HUDEP-2 (cell line): ENCODE measurements at regions not wholly inside any gene's neighbourhood (a gene's known extent, or its start where the extent isn't known, plus 50 kb on each side); places are given as distances from the start of the nearest gene placed in this dataset.

Experiments used
- DNase-seq, 76 experiments: peaks; one replicate each; lab custom pipeline; 2025; ENCODE audit not compliant: unreplicated experiment in 76 of 76; lab: John Stamatoyannopoulos, UW

GRCh38 chr6:44558832-44559251 lies 171.3 kb downstream of the CDC5L start:
- DNase-seq = no peak

DNA sequence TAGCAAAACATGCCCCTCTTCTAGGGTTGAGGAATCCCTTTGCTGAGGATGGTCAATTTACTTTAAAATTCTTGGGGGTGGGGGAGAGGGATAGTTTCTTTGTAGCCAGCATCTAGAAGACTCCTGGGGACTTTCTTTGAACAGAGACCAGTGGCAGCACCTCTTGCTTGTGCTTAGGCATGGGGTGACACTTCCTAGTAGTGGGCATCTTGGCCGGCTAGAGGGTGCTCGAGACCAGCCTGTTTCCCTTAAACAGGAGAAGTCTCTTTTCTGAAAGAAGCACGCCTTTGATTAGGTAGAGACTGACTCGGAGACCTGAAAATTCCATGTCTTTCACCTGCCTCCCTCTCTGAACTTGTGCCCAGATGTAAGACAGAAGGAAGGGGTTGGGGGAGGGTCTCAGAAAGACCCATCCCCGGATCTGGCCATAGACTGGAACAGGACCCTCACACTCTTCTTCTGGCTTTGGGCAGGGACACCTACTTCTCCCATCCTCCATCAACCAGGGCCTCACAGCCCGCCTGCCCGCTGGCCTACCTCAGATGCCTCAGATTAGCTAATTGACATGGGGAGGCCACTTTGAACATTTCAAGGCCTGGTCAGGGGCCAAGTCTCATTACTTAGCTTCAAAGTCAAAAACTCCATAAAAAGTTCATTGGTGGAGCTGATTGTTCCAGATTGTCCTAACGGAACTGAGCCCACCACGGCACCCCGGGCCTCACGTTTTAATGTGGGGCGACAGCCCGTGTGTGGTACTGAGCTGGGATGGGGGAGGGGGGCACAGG lies 172.2 kb downstream of the CDC5L start:
- DNase-seq = peak in 2 of 76 experiments; percentile 13 to 25

DNA sequence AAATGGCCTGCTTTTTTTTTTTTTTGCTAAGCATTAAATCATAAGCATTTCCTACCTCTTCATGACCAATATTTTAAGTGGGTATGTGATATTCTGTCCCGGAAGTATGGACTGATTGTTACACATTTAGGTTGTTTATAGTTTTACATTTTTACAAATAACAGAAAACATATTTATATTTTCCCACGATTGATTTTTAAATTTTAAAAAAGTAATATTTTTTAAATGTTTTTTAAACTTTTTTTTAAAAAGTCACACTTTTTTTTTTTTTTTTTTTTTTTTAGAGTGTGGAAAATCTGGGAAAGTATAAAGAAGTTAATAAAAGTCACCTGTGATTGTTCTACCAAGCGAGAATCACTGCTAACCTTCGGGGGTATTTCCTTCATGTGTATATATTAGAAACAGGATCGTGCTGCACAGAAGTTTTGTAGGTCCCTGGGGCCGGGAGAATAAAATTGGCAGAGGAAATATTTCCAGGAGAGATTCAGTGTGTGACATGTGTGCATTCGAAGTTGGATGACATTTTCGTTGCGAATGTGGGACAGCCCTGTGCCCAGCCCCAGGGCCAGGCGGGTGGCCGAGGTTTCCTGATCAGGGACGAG lies 173.1 kb downstream of the CDC5L start:
- DNase-seq = no peak

GRCh38 chr6:44561060-44561623 lies 173.6 kb downstream of the CDC5L start:
- no peak for DNase-seq

DNA sequence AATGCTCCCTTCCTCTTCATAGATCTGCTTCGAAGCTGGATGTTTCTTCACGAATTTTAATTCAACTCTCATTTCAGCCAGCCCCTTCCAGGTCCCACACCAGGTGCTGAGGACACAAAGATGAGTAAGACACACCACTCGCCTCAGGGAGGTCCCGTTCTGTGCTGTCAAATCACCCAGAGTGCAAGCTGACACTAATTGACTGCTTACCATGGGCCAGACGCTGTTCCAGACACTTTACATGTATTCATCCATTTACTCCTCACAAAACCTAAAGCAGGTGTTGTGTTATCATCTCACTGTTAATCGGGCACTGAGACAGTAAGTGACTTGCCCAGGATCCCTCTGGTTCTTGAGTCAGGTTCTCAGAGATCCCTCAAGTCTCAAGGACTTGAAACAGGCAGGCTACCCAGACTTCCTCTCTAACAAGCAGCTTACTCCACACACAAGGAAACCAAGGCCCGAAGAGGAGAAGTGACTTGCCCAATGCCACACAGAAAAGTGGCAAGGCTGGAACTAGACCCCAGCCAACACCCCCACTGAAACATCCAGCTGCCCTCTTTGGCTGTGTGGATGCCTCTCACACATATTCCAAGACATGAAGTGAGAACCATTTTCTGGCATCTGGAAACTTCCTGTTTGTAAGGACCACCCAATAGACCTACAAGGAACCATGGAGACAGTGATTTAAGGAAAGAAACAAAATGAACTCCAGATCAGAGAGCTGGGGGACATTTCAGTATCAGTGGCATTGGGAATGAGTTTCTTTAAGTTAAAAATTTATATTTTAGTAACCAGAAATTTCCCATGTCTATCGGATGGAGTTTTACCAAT lies 174.5 kb downstream of the CDC5L start:
- no peak for DNase-seq

GRCh38 chr6:44563397-44563796 lies 175.9 kb downstream of the CDC5L start:
- DNase-seq = no peak

- DNase-seq = peak in 11 of 76 experiments; percentile 9 to 48 (median 17)
These were observed 177.5 kb downstream of the CDC5L start for GRCh38 chr6:44564906-44565524.

DNA sequence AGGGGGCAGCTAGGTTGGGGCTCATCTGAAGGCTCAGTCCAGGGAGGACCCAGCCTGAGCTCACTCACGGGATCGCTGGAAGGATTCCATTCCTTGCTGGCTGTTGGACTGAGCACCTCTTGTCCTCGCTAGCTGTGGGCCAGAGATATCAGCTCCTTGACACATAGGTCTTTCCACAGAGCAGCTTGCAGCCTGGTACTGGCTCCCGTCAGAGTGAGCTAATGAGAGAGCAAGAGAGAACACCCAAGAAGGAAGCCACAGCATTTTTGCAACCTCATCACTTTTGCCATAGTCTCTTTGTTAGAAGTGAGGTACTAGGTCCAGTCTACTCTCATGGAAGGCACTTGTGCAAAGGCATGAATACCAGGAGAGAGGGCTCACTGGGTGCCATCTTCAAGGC lies 179.9 kb downstream of the CDC5L start:
- DNase-seq = no peak

GRCh38 chr6:44569131-44569530 lies 181.6 kb downstream of the CDC5L start:
- DNase-seq = no peak

- DNase-seq = no peak
These were observed 182.5 kb downstream of the CDC5L start for GRCh38 chr6:44569931-44570385.

DNA sequence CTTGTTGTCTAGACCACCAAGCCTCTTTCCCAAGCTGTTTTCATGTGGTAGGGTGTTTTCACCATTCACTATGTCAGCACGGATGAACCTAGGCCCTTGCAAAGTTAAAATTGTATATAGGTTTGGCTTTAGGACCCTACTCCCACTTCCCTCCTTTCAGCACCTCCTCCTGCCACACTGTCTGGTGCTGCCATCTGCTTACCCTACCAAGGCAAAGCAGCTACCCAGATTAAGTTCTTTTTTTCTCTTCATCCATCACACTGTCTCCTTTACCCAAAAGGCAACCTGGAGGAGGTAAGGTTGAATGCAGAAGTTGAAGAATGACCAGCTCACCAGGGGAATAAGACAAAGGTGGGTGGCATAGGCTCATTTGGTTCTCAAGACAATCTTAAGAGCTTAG lies 184.0 kb downstream of the CDC5L start:
- DNase-seq = no peak

GRCh38 chr6:44572346-44572745 lies 184.8 kb downstream of the CDC5L start:
- DNase-seq = no peak

- no peak for DNase-seq
These were observed 188.1 kb downstream of the CDC5L start for GRCh38 chr6:44575644-44576043.

- no peak for DNase-seq
These were observed 188.7 kb downstream of the CDC5L start for GRCh38 chr6:44576132-44576631.

- no peak for DNase-seq
These were observed 193.4 kb downstream of the CDC5L start for GRCh38 chr6:44580901-44581300.

DNA sequence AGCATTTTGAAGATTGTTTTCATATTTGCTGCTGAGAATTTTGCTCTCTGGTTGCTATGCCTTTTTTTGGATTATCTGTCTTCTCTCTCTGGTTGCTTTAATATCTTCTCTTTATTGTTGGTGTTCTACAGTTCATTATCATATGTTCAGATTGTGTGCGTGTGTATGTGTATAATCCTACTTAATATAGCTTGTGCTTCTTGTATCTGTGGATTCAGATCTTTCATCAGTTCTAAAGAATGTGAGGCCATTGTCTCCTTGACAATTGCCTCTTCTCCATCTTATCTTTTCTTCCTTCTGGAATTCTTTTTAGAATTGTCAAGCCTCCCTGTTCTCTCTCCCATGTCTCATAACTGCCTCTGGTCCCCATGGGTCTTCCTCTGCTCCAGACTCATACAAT lies 195.4 kb downstream of the CDC5L start:
- no peak for DNase-seq

DNA sequence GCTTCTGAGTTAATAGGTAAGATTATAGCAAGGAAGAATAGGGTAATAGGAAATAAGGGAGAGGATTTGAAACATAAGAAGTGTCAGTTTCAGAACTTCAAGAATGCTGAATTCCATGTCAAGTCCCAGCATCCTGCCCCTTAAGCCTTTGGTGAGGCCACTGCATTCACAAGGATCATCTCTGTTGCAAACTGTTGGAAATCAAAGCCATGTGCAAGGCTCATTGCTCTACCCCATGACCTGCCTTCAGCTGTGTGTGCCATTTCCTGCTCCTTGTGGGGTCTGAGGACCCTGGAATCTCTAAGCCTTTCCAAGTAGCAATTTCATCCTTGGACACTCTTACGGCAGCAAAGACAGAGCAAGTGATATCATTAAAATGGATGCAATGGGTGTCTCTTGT lies 203.0 kb downstream of the CDC5L start:
- DNase-seq = no peak

- DNase-seq = peak in 35 of 76 experiments; percentile 4 to 56 (median 17)
These were observed 206.0 kb downstream of the CDC5L start for GRCh38 chr6:44593539-44593944.

- no peak for DNase-seq
These were observed 207.0 kb downstream of the CDC5L start for GRCh38 chr6:44594481-44594880.

GRCh38 chr6:44598679-44599078 lies 211.2 kb downstream of the CDC5L start:
- no peak for DNase-seq
